ENCODE measurements at regions not wholly inside any gene's neighbourhood (a gene's known extent, or its start where the extent isn't known, plus 50 kb on each side); places are given as distances from the start of the nearest gene placed in this dataset.

GRCh38 chr4:137448402-137448801 lies 83.9 kb downstream of the PCDH18 start:
- TF ChIP-seq CTCF (IDR thresholded peaks at IDR 0.05 in 2 of 3, conservative IDR thresholded peaks at IDR 0.05 in 1 of 3; ENCODE audit: control insufficient read depth in 2 of 3, extremely low read depth in 1 of 3, insufficient read depth in 1 of 3, low read depth in 3 of 3, low read length in 3 of 3), result no peak
- TF ChIP-seq IRF3 (IDR thresholded peaks at IDR 0.05), result no peak
- no peak for TF ChIP-seq RAD51 (IDR thresholded peaks at IDR 0.05)
- no peak for TF ChIP-seq REST (IDR thresholded peaks at IDR 0.05; ENCODE audit: low read depth, low read length)
- TF ChIP-seq EP300 (IDR thresholded peaks at IDR 0.05; ENCODE audit: borderline replicate concordance in 1 of 2, control insufficient read depth in 1 of 2, low read depth in 2 of 2, low read length in 2 of 2), result no peak
- TF ChIP-seq RCOR1 (conservative IDR thresholded peaks at IDR 0.05; ENCODE audit: low read depth, low read length), result no peak
- no peak for TF ChIP-seq MYC (IDR thresholded peaks at IDR 0.05; ENCODE audit: insufficient read depth, insufficient read length, insufficient replicate concordance, low read length, severe bottlenecking)
- TF ChIP-seq PBX3 (IDR thresholded peaks at IDR 0.05; ENCODE audit: insufficient replicate concordance, low read depth, low read length), result no peak
- no peak for TF ChIP-seq RFX5 (IDR thresholded peaks at IDR 0.05; ENCODE audit: low read depth, low read length)
- TF ChIP-seq POLR2AphosphoS5 (IDR thresholded peaks at IDR 0.05; ENCODE audit: low read length), result no peak
- no peak for TF ChIP-seq PML (IDR thresholded peaks at IDR 0.05; ENCODE audit: low read length)
